ENCODE measurements at regions not wholly inside any gene's neighbourhood (a gene's known extent, or its start where the extent isn't known, plus 50 kb on each side); places are given as distances from the start of the nearest gene placed in this dataset.

DNA sequence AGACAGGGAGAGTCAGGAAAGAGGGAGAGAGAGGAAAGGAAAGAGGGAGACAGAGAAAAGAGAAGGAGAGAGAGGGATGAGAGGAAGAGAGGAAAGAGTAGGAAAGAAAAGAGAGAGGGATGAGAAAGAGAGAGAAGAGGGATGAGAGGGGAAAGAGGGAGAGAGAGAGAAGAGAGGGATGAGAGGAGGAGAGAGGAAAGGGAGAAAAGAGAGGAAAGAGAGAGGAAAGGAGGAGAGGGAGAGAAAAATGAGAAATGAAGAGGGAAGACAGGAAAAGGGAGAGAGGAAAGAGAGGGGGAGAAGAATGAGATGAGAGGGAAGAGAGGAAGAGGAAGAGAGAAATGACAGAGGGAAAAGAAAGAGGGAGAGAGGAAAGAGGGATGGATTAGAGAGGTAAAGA, 207.0 kb upstream of the SKOR2 start:
- TF ChIP-seq, protein P1, sequence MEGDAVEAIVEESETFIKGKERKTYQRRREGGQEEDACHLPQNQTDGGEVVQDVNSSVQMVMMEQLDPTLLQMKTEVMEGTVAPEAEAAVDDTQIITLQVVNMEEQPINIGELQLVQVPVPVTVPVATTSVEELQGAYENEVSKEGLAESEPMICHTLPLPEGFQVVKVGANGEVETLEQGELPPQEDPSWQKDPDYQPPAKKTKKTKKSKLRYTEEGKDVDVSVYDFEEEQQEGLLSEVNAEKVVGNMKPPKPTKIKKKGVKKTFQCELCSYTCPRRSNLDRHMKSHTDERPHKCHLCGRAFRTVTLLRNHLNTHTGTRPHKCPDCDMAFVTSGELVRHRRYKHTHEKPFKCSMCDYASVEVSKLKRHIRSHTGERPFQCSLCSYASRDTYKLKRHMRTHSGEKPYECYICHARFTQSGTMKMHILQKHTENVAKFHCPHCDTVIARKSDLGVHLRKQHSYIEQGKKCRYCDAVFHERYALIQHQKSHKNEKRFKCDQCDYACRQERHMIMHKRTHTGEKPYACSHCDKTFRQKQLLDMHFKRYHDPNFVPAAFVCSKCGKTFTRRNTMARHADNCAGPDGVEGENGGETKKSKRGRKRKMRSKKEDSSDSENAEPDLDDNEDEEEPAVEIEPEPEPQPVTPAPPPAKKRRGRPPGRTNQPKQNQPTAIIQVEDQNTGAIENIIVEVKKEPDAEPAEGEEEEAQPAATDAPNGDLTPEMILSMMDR (conservative IDR thresholded peaks at IDR 0.05; ENCODE audit: low read depth) = no peak
- no peak for DNase-seq (ENCODE audit: low spot score)
- ChIA-PET POLR2A (ENCODE audit: low non-redundant PET) (no interaction called here), CTCF (no interaction called here)
- no peak overlapping the region for H3K27ac ChIP-seq

DNA sequence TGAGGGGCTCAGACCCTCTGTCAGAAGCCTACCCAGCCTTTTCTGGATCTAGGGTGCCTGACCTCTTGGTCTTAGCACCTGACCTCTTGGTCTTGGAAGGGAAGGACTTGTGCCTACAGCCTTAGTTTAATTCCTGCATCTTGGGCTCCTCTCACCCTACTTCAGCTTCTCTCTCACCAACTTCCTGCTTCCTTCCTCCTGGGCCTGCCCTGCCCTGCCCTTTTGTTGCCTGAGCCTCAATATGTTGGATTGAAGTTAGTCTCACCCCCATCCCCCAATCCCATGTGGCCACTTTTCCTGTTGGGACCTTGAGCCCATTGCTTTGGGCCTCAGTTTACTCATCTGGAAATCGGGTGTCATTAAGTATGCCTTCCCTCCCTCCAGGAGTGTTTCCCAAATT, 206.2 kb upstream of the SKOR2 start:
- CTCF ChIA-PET = no interaction called here
- DNase-seq (ENCODE audit: low spot score) = no peak
- TF ChIP-seq, protein P1 (conservative IDR thresholded peaks at IDR 0.05; ENCODE audit: low read depth) = no peak
- POLR2A ChIA-PET (ENCODE audit: low non-redundant PET) = no interaction called here
- H3K27ac ChIP-seq = no peak overlapping the region

DNA sequence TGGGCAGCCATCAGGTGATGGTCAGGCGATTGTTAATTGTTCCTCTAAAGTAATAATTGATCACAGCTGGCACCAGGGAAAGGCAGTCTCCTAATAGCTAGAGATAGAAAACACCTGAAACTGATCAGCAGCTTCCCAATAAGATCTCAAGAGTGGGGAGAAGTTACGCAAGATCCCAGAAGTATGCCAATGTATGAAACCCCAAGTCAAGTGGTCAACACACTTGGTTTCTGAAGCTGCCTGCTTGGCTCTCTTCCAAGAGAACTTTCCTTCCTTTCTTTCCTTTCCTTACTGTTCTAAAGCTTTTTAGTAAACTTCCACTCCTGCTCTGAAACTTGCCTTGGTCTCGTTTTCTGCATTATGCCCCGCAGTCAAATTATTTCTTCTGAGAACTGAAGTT, 201.6 kb upstream of the SKOR2 start:
- CTCF ChIA-PET = no interaction called here

DNA sequence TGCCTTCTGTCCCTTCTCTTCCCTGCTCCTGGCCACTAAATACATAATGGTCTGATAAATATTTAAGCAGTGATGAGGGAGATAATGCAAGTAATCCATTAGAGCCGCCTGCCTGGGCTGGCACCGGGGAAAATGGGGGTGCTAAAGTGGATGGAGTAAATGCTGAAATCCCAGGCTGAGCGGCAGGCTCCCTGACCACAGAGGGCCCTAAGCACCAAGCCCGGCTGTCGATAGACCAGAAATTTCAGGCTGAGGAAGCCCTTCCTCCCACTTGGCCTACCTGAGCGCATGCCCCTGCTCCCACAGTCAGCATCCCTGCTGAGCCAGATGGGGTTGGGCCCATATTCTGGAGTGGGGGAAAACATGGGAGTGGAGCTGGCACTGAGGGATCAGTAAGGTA, 197.5 kb upstream of the SKOR2 start:
- no peak overlapping the region for H3K27ac ChIP-seq
- TF ChIP-seq, protein P1 (conservative IDR thresholded peaks at IDR 0.05; ENCODE audit: low read depth) = no peak
- DNase-seq (ENCODE audit: low spot score) = no peak
- CTCF ChIA-PET = no interaction called here
- POLR2A ChIA-PET (ENCODE audit: low non-redundant PET) = no interaction called here

More for the DNA sequence above, 201.6 kb upstream of the SKOR2 start:
- POLR2A ChIA-PET (ENCODE audit: low non-redundant PET) = no interaction called here
- DNase-seq (ENCODE audit: low spot score) = no peak
- no peak overlapping the region for H3K27ac ChIP-seq
- TF ChIP-seq, protein P1 (conservative IDR thresholded peaks at IDR 0.05; ENCODE audit: low read depth) = no peak

DNA sequence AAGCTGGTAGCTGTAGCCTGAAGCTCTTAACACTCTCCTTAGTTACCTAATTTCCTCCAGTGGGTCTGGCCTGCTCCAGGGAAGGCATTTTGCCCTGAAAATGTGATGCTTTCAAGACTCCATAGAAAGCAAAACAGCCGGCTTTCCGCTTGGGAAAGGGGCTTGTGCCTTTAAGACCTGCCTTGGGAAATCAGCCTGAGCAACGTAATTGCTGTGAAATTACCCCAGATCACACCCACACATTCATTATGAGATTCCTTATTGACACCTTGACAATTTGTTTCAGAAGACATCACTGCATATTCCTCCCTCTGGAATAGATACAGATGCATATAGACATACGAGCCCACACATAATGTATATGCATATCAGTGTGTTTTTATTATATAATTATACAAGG, 190.5 kb upstream of the SKOR2 start:
- no peak for DNase-seq (ENCODE audit: low spot score)
- TF ChIP-seq, protein P1 (conservative IDR thresholded peaks at IDR 0.05; ENCODE audit: low read depth) = no peak
- ChIA-PET POLR2A (ENCODE audit: low non-redundant PET) (no interaction called here), CTCF (no interaction called here)
- H3K27ac ChIP-seq = no peak overlapping the region

DNA sequence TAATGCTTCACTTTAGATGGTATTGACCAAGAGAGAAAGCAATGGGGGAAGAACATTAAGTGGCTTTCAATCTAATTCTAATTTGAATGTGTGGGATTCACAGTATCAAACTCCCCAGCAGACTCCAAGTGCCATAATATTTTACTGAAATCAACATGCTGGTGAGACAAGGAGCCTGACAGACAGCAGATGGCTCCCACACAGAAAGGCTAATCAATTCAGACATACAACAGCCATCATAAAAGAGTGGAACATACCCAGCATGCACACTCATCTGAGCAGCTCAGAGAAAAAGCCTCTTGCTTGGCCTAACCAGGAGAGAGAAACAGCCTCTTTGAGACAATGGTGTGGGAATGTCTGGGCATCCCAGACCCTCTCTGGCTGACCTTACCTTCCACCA, 186.5 kb upstream of the SKOR2 start:
- no peak for DNase-seq (ENCODE audit: low spot score)
- CTCF ChIA-PET = no interaction called here
- no peak overlapping the region for H3K27ac ChIP-seq
- TF ChIP-seq, protein P1 (conservative IDR thresholded peaks at IDR 0.05; ENCODE audit: low read depth) = no peak
- POLR2A ChIA-PET (ENCODE audit: low non-redundant PET) = no interaction called here

DNA sequence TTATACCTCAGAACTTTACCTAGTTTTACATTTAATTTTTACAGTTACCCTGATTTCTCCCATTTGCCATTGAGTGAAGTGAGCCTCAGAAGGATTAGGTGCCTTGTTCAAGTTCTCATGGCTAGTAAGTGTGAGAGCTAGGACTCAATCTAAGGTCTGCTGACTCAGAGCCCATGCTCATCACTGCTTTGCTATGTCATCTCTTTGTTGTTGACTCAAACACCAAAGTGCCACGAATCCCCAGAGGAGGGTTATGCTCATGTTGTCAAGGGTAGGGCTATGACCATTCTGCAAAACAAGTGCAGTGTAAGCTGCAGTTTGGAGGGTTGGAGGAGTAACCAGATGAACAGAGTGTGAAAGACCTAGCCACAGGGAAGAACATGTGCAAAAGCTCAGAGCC, 185.4 kb upstream of the SKOR2 start:
- POLR2A ChIA-PET (ENCODE audit: low non-redundant PET) = no interaction called here

More for the DNA sequence above, 185.4 kb upstream of the SKOR2 start:
- no peak overlapping the region for H3K27ac ChIP-seq
- TF ChIP-seq, protein P1 (conservative IDR thresholded peaks at IDR 0.05; ENCODE audit: low read depth) = no peak
- DNase-seq (ENCODE audit: low spot score) = no peak
- CTCF ChIA-PET = interaction anchor here (0.6 kb wide), 1 partner anchor 24 kb away, joined by 3 read pairs; no protein-coding TSS in a partner anchor

All from RWPE1 (cell line).